ENCODE measurements at regions not wholly inside any gene's neighbourhood (a gene's known extent, or its start where the extent isn't known, plus 50 kb on each side); places are given as distances from the start of the nearest gene placed in this dataset.

GRCh38 chr12:124392271-124392666 lies 97.4 kb downstream of the RFLNA start:
- Mint-ChIP-seq H3K27ac (ENCODE audit: unreplicated experiment) (no peak overlapping the region), H3K4me1 (peaks cover 26% of the 10 kb centered on the region), H3K27me3 (ENCODE audit: low read depth) (peaks cover 12% of the 10 kb centered on the region), H3K4me3 (no peak overlapping the region), H3K36me3 (ENCODE audit: low read depth) (no peaks in the 10 kb centered on the region), H3K9me3 (no peaks in the 10 kb centered on the region)
- TF ChIP-seq CTCF (conservative IDR thresholded peaks at IDR 0.05): peak; percentile 27
- no peak for DNase-seq (ENCODE audit: low read depth, low spot score)

- no peaks in the 10 kb centered on the region for H3K9me3 Mint-ChIP-seq
- no peak for DNase-seq (ENCODE audit: low read depth, low spot score)
- H3K4me3 Mint-ChIP-seq: peak overlapping the region; percentile 31
- TF ChIP-seq CTCF (conservative IDR thresholded peaks at IDR 0.05): no peak
- no peak overlapping the region for H3K27ac Mint-ChIP-seq (ENCODE audit: unreplicated experiment)
- no peaks in the 10 kb centered on the region for H3K36me3 Mint-ChIP-seq (ENCODE audit: low read depth)
- H3K4me1 Mint-ChIP-seq: peaks cover 26% of the 10 kb centered on the region
- H3K27me3 Mint-ChIP-seq (ENCODE audit: low read depth): peaks cover 12% of the 10 kb centered on the region
Observed at GRCh38 chr12:124391340-124392261, 96.7 kb downstream of the RFLNA start.

- Mint-ChIP-seq H3K27ac (ENCODE audit: unreplicated experiment) (no peak overlapping the region), H3K36me3 (ENCODE audit: low read depth) (no peaks in the 10 kb centered on the region), H3K4me1 (peaks cover 19% of the 10 kb centered on the region), H3K9me3 (no peaks in the 10 kb centered on the region), H3K4me3 (peak overlapping the region; percentile 47), H3K27me3 (ENCODE audit: low read depth) (peaks cover 12% of the 10 kb centered on the region)
- no peak for DNase-seq (ENCODE audit: low read depth, low spot score)
- no peak for TF ChIP-seq CTCF (conservative IDR thresholded peaks at IDR 0.05)
Observed at GRCh38 chr12:124390442-124391097, 95.7 kb downstream of the RFLNA start.

GRCh38 chr12:124389725-124390441 lies 95.0 kb downstream of the RFLNA start:
- no peaks in the 10 kb centered on the region for H3K36me3 Mint-ChIP-seq (ENCODE audit: low read depth)
- H3K27me3 Mint-ChIP-seq (ENCODE audit: low read depth): peaks cover 12% of the 10 kb centered on the region
- H3K4me1 Mint-ChIP-seq: peaks cover 19% of the 10 kb centered on the region
- no peak for TF ChIP-seq CTCF (conservative IDR thresholded peaks at IDR 0.05)
- no peak for DNase-seq (ENCODE audit: low read depth, low spot score)
- H3K9me3 Mint-ChIP-seq: no peaks in the 10 kb centered on the region
- no peak overlapping the region for H3K27ac Mint-ChIP-seq (ENCODE audit: unreplicated experiment)
- peak overlapping the region; percentile 47 for H3K4me3 Mint-ChIP-seq

GRCh38 chr12:124389138-124389724 lies 94.3 kb downstream of the RFLNA start:
- no peak for TF ChIP-seq CTCF (conservative IDR thresholded peaks at IDR 0.05)
- Mint-ChIP-seq H3K27me3 (ENCODE audit: low read depth) (peaks cover 12% of the 10 kb centered on the region), H3K9me3 (no peaks in the 10 kb centered on the region), H3K4me1 (peaks cover 17% of the 10 kb centered on the region), H3K27ac (ENCODE audit: unreplicated experiment) (no peak overlapping the region), H3K4me3 (no peak overlapping the region), H3K36me3 (ENCODE audit: low read depth) (no peaks in the 10 kb centered on the region)
- peak; percentile 41 for DNase-seq (ENCODE audit: low read depth, low spot score)

Data from neural crest cell (in vitro differentiated cells).